SK-N-SH (cell line): ENCODE measurements at regions not wholly inside any gene's neighbourhood (a gene's known extent, or its start where the extent isn't known, plus 50 kb on each side); places are given as distances from the start of the nearest gene placed in this dataset.

Experiments
- CHD2 ChIP-seq: fragments of 150-350 bp; IDR thresholded peaks from 2 replicates; pipeline ENCODE4 v1.6.1; 2018; ENCODE audit warnings: low read length; ENCODE audit not compliant: partially characterized antibody
- CTCF ChIP-seq: fragments of 200-600 bp; sonication (generic); IDR thresholded peaks from 2 replicates; pipeline ENCODE4 v1.6.1; 2017; ENCODE audit warnings: antibody characterized with exemption, mild to moderate bottlenecking, moderate library complexity
- EZH2phosphoT487 ChIP-seq: fragments of 200-600 bp; sonication (generic); IDR thresholded peaks from 2 replicates; pipeline ENCODE4 v1.6.1; 2017; ENCODE audit warnings: low read depth, mixed run types, mild to moderate bottlenecking, antibody characterized with exemption, moderate library complexity, borderline replicate concordance
- JUND ChIP-seq: IDR thresholded peaks from 2 replicates; pipeline ENCODE4 v1.4.0; 2012
- MAX ChIP-seq: IDR thresholded peaks from 2 replicates; pipeline ENCODE4 v1.4.0; 2012; ENCODE audit warnings: low read depth
- NRF1 ChIP-seq: IDR thresholded peaks from 2 replicates; pipeline ENCODE4 v1.6.1; 2012; ENCODE audit warnings: low read depth, mild to moderate bottlenecking, low read length
- PBX3 ChIP-seq: IDR thresholded peaks from 2 replicates; pipeline ENCODE4; 2012
- POLR2AphosphoS5 ChIP-seq: IDR thresholded peaks from 2 replicates; pipeline ENCODE4 v1.6.1; 2012; ENCODE audit warnings: low read depth, low read length
- RAD21 ChIP-seq: IDR thresholded peaks from 2 replicates; pipeline ENCODE4 v1.6.1; 2012; ENCODE audit warnings: mild to moderate bottlenecking, low read length
- RXRA ChIP-seq: IDR thresholded peaks from 2 replicates; pipeline ENCODE4 v1.4.0; 2012; ENCODE audit warnings: low read depth, mild to moderate bottlenecking, borderline replicate concordance
- SMC3 ChIP-seq: IDR thresholded peaks from 2 replicates; pipeline ENCODE4 v1.6.1; 2012; ENCODE audit warnings: low read depth, low read length, improper control_type of control experiment

GRCh38 chr9:6126377-6126776, 89.2 kb upstream of the IL33 start:
- TF ChIP-seq CTCF (no peak), PBX3 (no peak), MAX (no peak), JUND (no peak), NRF1 (no peak), CHD2 (no peak), SMC3 (no peak), POLR2AphosphoS5 (no peak), RAD21 (no peak), RXRA (no peak), EZH2phosphoT487 (no peak)
